ENCODE measurements at regions not wholly inside any gene's neighbourhood (a gene's known extent, or its start where the extent isn't known, plus 50 kb on each side); places are given as distances from the start of the nearest gene placed in this dataset.

- 67% methylated on average over 2 of the region's 2 CpGs for WGBS
- Histone ChIP-seq H3K36me3 (ENCODE audit: control insufficient read depth in 4 of 4, insufficient read depth in 3 of 4, low read depth in 1 of 4, low read length in 3 of 4) (no peaks in the 10 kb centered on the region), H3K9me3 (ENCODE audit: control insufficient read depth in 4 of 4, low read length in 3 of 4) (peaks cover 3 to 15% (median 5%) of the 10 kb centered on the region in 4 donors), H3K9ac (ENCODE audit: low read depth in 1 of 2, low read length in 2 of 2) (no peak overlapping the region), H3K27ac (ENCODE audit: low read depth in 1 of 2, low read length in 2 of 2) (no peak overlapping the region), H3K4me3 (ENCODE audit: low read depth in 1 of 3, low read length in 3 of 3) (no peak overlapping the region), H3K4me1 (ENCODE audit: control insufficient read depth in 4 of 4, insufficient read depth in 4 of 4, low read length in 3 of 4) (no peaks in the 10 kb centered on the region), H3K27me3 (ENCODE audit: control insufficient read depth in 4 of 4, insufficient read depth in 4 of 4, low read length in 3 of 4) (no peaks in the 10 kb centered on the region)
- no peak for DNase-seq (ENCODE audit: low spot score)
- no peak for TF ChIP-seq SP1 (IDR thresholded peaks at IDR 0.05)
- TF ChIP-seq TAF1 (conservative IDR thresholded peaks at IDR 0.05), result no peak
- TF ChIP-seq ZBTB33 (IDR thresholded peaks at IDR 0.05), result no peak
- no peak for TF ChIP-seq FOXA2 (IDR thresholded peaks at IDR 0.05)
- TF ChIP-seq YY1 (IDR thresholded peaks at IDR 0.05), result no peak
- TF ChIP-seq EGR1 (IDR thresholded peaks at IDR 0.05; ENCODE audit: low read depth in 2 of 2), result no peak
- no peak for TF ChIP-seq RXRA (IDR thresholded peaks at IDR 0.05)
- TF ChIP-seq REST (IDR thresholded peaks at IDR 0.05), result no peak
- no peak for TF ChIP-seq HNF4G (IDR thresholded peaks at IDR 0.05)
- no peak for TF ChIP-seq GABPA (IDR thresholded peaks at IDR 0.05 in 1 of 2, conservative IDR thresholded peaks at IDR 0.05 in 1 of 2)
- no peak for TF ChIP-seq ATF3 (IDR thresholded peaks at IDR 0.05)
- no peak for TF ChIP-seq NR2F2 (IDR thresholded peaks at IDR 0.05)
- no peak for TF ChIP-seq MAX (IDR thresholded peaks at IDR 0.05)
- TF ChIP-seq HNF4A (conservative IDR thresholded peaks at IDR 0.05), result no peak
- TF ChIP-seq FOXA1 (IDR thresholded peaks at IDR 0.05), result no peak
- no peak for TF ChIP-seq JUND (IDR thresholded peaks at IDR 0.05)
- no peak for TF ChIP-seq RAD21 (IDR thresholded peaks at IDR 0.05)
- TF ChIP-seq, protein P1, sequence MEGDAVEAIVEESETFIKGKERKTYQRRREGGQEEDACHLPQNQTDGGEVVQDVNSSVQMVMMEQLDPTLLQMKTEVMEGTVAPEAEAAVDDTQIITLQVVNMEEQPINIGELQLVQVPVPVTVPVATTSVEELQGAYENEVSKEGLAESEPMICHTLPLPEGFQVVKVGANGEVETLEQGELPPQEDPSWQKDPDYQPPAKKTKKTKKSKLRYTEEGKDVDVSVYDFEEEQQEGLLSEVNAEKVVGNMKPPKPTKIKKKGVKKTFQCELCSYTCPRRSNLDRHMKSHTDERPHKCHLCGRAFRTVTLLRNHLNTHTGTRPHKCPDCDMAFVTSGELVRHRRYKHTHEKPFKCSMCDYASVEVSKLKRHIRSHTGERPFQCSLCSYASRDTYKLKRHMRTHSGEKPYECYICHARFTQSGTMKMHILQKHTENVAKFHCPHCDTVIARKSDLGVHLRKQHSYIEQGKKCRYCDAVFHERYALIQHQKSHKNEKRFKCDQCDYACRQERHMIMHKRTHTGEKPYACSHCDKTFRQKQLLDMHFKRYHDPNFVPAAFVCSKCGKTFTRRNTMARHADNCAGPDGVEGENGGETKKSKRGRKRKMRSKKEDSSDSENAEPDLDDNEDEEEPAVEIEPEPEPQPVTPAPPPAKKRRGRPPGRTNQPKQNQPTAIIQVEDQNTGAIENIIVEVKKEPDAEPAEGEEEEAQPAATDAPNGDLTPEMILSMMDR (IDR thresholded peaks at IDR 0.05; ENCODE audit: low read depth, low read length, missing input control), result no peak
Measured at GRCh38 chr15:37652646-37653417, 281.6 kb upstream of the TMCO5A start.

All from liver (tissue), 8 donors.